DOHH2 (cell line): ENCODE measurements at regions not wholly inside any gene's neighbourhood (a gene's known extent, or its start where the extent isn't known, plus 50 kb on each side); places are given as distances from the start of the nearest gene placed in this dataset.

Source experiments
- H3F3A ChIP-seq: fragments of 200-600 bp; sonication (generic), shearing (Covaris generic); 2 replicates; pipeline ENCODE4 v1.6.0; 2016; ENCODE audit warnings: antibody characterized with exemption, mild to moderate bottlenecking; ENCODE audit not compliant: control insufficient read depth, insufficient read depth
- H3K27ac ChIP-seq: fragments of 200-600 bp; sonication (generic); 2 replicates; pipeline ENCODE4 v1.5.1; 2014; ENCODE audit warnings: low read depth, mild to moderate bottlenecking, low read length, moderate library complexity
- H3K27me3 ChIP-seq: fragments of 200-600 bp; sonication (generic); 2 replicates; pipeline ENCODE4 v1.6.1; 2014; ENCODE audit warnings: mild to moderate bottlenecking, low read length, mixed read lengths; ENCODE audit not compliant: control insufficient read depth
- H3K36me3 ChIP-seq: fragments of 200-600 bp; sonication (generic); 2 replicates; pipeline ENCODE4 v1.6.1; 2014; ENCODE audit warnings: mild to moderate bottlenecking, low read length, moderate library complexity, mixed read lengths; ENCODE audit not compliant: control insufficient read depth
- H3K4me1 ChIP-seq: fragments of 200-600 bp; sonication (generic); 2 replicates; pipeline ENCODE4 v1.6.1; 2014; ENCODE audit warnings: mild to moderate bottlenecking, low read length, mixed read lengths; ENCODE audit not compliant: control insufficient read depth
- H3K4me2 ChIP-seq: fragments of 200-600 bp; sonication (generic); 2 replicates; pipeline ENCODE4 v1.6.0; 2014; ENCODE audit warnings: mild to moderate bottlenecking, low read length, moderate library complexity
- H3K4me3 ChIP-seq: fragments of 200-600 bp; sonication (generic); 2 replicates; pipeline ENCODE4 v1.5.1; 2014; ENCODE audit warnings: mild to moderate bottlenecking, low read length, mixed read lengths
- H3K79me2 ChIP-seq: fragments of 200-600 bp; sonication (generic); 2 replicates; pipeline ENCODE4 v1.6.1; 2014; ENCODE audit warnings: mild to moderate bottlenecking, low read length, mixed read lengths; ENCODE audit not compliant: control insufficient read depth
- H3K9me2 ChIP-seq: fragments of 200-600 bp; sonication (generic); replicated peaks from 2 replicates; pipeline ENCODE4 v1.6.1; 2014; ENCODE audit warnings: mild to moderate bottlenecking, low read length, mixed read lengths; ENCODE audit not compliant: control insufficient read depth
- H3K9me3 ChIP-seq: fragments of 200-600 bp; sonication (generic); 2 replicates; pipeline ENCODE4 v1.6.1; 2014; ENCODE audit warnings: antibody characterized with exemption, low read length, mixed read lengths; ENCODE audit not compliant: control insufficient read depth, insufficient read depth
- H4K20me1 ChIP-seq: fragments of 200-600 bp; sonication (generic); 2 replicates; pipeline ENCODE4 v1.6.0; 2014; ENCODE audit warnings: low read depth, mild to moderate bottlenecking, antibody characterized with exemption, low read length, moderate library complexity; ENCODE audit not compliant: control insufficient read depth, insufficient read depth
- CTCF ChIP-seq: fragments of 200-600 bp; sonication (generic); IDR thresholded peaks from one replicate; pipeline ENCODE4 v1.5.1; 2014; ENCODE audit warnings: antibody characterized with exemption, mild to moderate bottlenecking, low read depth, low read length; ENCODE audit not compliant: poor library complexity, severe bottlenecking
- EZH2phosphoT487 ChIP-seq: fragments of 200-600 bp; sonication (generic); IDR thresholded peaks from 2 replicates; pipeline ENCODE4 v1.6.1; 2017; ENCODE audit warnings: borderline replicate concordance, mild to moderate bottlenecking, antibody characterized with exemption, low read length, moderate library complexity, mixed read lengths

GRCh38 chr1:80023358-80023757 lies 1016.8 kb upstream of the ADGRL4 start:
- Histone ChIP-seq H3K9me3 (no peaks in the 10 kb centered on the region), H3F3A (no peaks in the 10 kb centered on the region), H3K4me3 (no peak overlapping the region), H3K36me3 (no peaks in the 10 kb centered on the region), H3K27me3 (no peaks in the 10 kb centered on the region), H3K79me2 (no peaks in the 10 kb centered on the region), H4K20me1 (no peaks in the 10 kb centered on the region), H3K4me1 (no peaks in the 10 kb centered on the region), H3K9me2 (no peaks in the 10 kb centered on the region), H3K4me2 (no peak overlapping the region), H3K27ac (no peak overlapping the region)
- TF ChIP-seq EZH2phosphoT487 (no peak), CTCF (no peak)

- H3K4me2 ChIP-seq: no peak overlapping the region
- H3K36me3 ChIP-seq: no peaks in the 10 kb centered on the region
- no peaks in the 10 kb centered on the region for H3K79me2 ChIP-seq
- no peaks in the 10 kb centered on the region for H3F3A ChIP-seq
- H3K4me1 ChIP-seq: no peaks in the 10 kb centered on the region
- TF ChIP-seq CTCF (no peak), EZH2phosphoT487 (no peak)
- H3K9me3 ChIP-seq: no peaks in the 10 kb centered on the region
- H4K20me1 ChIP-seq: no peaks in the 10 kb centered on the region
- no peaks in the 10 kb centered on the region for H3K9me2 ChIP-seq
- no peak overlapping the region for H3K27ac ChIP-seq
- no peak overlapping the region for H3K4me3 ChIP-seq
- no peaks in the 10 kb centered on the region for H3K27me3 ChIP-seq
These were observed 1015.4 kb upstream of the ADGRL4 start for GRCh38 chr1:80021891-80022290.

- Histone ChIP-seq H3K36me3 (no peaks in the 10 kb centered on the region), H3K79me2 (no peaks in the 10 kb centered on the region), H3F3A (no peaks in the 10 kb centered on the region), H3K4me1 (no peaks in the 10 kb centered on the region), H3K27ac (no peak overlapping the region), H3K9me3 (no peaks in the 10 kb centered on the region), H4K20me1 (no peaks in the 10 kb centered on the region), H3K9me2 (no peaks in the 10 kb centered on the region), H3K4me2 (no peak overlapping the region), H3K27me3 (no peaks in the 10 kb centered on the region), H3K4me3 (no peak overlapping the region)
- TF ChIP-seq EZH2phosphoT487: no peak
- no peak for TF ChIP-seq CTCF
These were observed 1011.8 kb upstream of the ADGRL4 start for GRCh38 chr1:80018348-80018747.

GRCh38 chr1:80008934-80009333 lies 1002.4 kb upstream of the ADGRL4 start:
- H3K79me2 ChIP-seq: no peaks in the 10 kb centered on the region
- no peaks in the 10 kb centered on the region for H3K4me1 ChIP-seq
- H3F3A ChIP-seq: no peaks in the 10 kb centered on the region
- no peaks in the 10 kb centered on the region for H3K36me3 ChIP-seq
- H3K27me3 ChIP-seq: no peaks in the 10 kb centered on the region
- H3K9me3 ChIP-seq: no peaks in the 10 kb centered on the region
- no peak overlapping the region for H3K4me3 ChIP-seq
- H3K9me2 ChIP-seq: no peaks in the 10 kb centered on the region
- TF ChIP-seq CTCF (no peak), EZH2phosphoT487 (no peak)
- H4K20me1 ChIP-seq: no peaks in the 10 kb centered on the region
- no peak overlapping the region for H3K27ac ChIP-seq
- no peak overlapping the region for H3K4me2 ChIP-seq
